Liver (tissue), 8 donors: ENCODE measurements at regions not wholly inside any gene's neighbourhood (a gene's known extent, or its start where the extent isn't known, plus 50 kb on each side); places are given as distances from the start of the nearest gene placed in this dataset.

ENCODE experiments used
- DNase-seq: peaks from one replicate; pipeline ENCODE4 v3.0.0-alpha.2; 2017; ENCODE audit warnings: low spot score
- H3K27ac ChIP-seq, 2 donors: one replicate each; pipeline ENCODE4 v1.7.0; 2013; ENCODE audit warnings: inconsistent platforms in 2 of 2, low read length in 2 of 2, control low read depth in 1 of 2, low read depth in 1 of 2, mild to moderate bottlenecking in 1 of 2
- H3K27me3 ChIP-seq, 4 donors: one replicate each; pipeline versions ENCODE4 v1.6.1 to v1.7.0; 2013; ENCODE audit warnings: low read length in 3 of 4, inconsistent platforms in 1 of 4, mild to moderate bottlenecking in 1 of 4, moderate library complexity in 1 of 4; ENCODE audit not compliant: control insufficient read depth in 4 of 4, insufficient read depth in 4 of 4
- H3K36me3 ChIP-seq, 4 donors: one replicate each; pipeline versions ENCODE4 v1.6.1 to v1.7.0; 2013; ENCODE audit warnings: low read length in 3 of 4, mild to moderate bottlenecking in 3 of 4, low read depth in 1 of 4, moderate library complexity in 1 of 4; ENCODE audit not compliant: control insufficient read depth in 4 of 4, insufficient read depth in 3 of 4
- H3K4me1 ChIP-seq, 4 donors: one replicate each; pipeline versions ENCODE4 v1.6.1 to v1.7.0; 2013; ENCODE audit warnings: low read length in 3 of 4, mild to moderate bottlenecking in 3 of 4, moderate library complexity in 1 of 4; ENCODE audit not compliant: control insufficient read depth in 4 of 4, insufficient read depth in 4 of 4
- H3K4me3 ChIP-seq, 3 donors: one replicate each; pipeline versions ENCODE4 v1.6.1 to v1.7.0; 2013; ENCODE audit warnings: low read length in 3 of 3, control low read depth in 1 of 3, low read depth in 1 of 3, mild to moderate bottlenecking in 1 of 3
- H3K9ac ChIP-seq, 2 donors: one replicate each; pipeline ENCODE4 v1.7.0; 2013; ENCODE audit warnings: low read length in 2 of 2, mild to moderate bottlenecking in 2 of 2, moderate library complexity in 2 of 2, control low read depth in 1 of 2, low read depth in 1 of 2
- H3K9me3 ChIP-seq, 4 donors: one replicate each; pipeline versions ENCODE4 v1.6.1 to v1.7.0; 2013; ENCODE audit warnings: low read length in 3 of 4; ENCODE audit not compliant: control insufficient read depth in 4 of 4
- ATF3 ChIP-seq: IDR thresholded peaks from 2 replicates; pipeline ENCODE4 v1.6.1; 2016; ENCODE audit warnings: antibody characterized with exemption
- EGR1 ChIP-seq, 2 donors: IDR thresholded peaks; 2 replicates each; pipeline ENCODE4 v1.6.1; 2016 to 2018; ENCODE audit warnings: antibody characterized with exemption in 2 of 2, low read depth in 2 of 2
- JUND ChIP-seq, 2 donors: IDR thresholded peaks; 2 replicates each; pipeline ENCODE4 v1.6.1; 2016; ENCODE audit warnings: antibody characterized with exemption in 2 of 2
- MAX ChIP-seq: IDR thresholded peaks from 2 replicates; pipeline ENCODE4 v1.6.1; 2016; ENCODE audit warnings: antibody characterized with exemption
- NR2F2 ChIP-seq: IDR thresholded peaks from 2 replicates; pipeline ENCODE4 v1.6.1; 2016; ENCODE audit warnings: antibody characterized with exemption
- RAD21 ChIP-seq, 2 donors: IDR thresholded peaks; 2 replicates each; pipeline ENCODE4 v1.6.1; 2016; ENCODE audit warnings: antibody characterized with exemption in 2 of 2, mild to moderate bottlenecking in 2 of 2
- REST ChIP-seq: IDR thresholded peaks from 2 replicates; pipeline ENCODE4 v1.6.1; 2016; ENCODE audit warnings: antibody characterized with exemption, mild to moderate bottlenecking
- RXRA ChIP-seq, 2 donors: IDR thresholded peaks; 2 replicates each; pipeline ENCODE4 v1.6.1; 2017 to 2018; ENCODE audit warnings: antibody characterized with exemption in 2 of 2, mild to moderate bottlenecking in 1 of 2
- SP1 ChIP-seq: IDR thresholded peaks from 2 replicates; pipeline ENCODE4 v1.6.1; 2018; ENCODE audit warnings: antibody characterized with exemption, mild to moderate bottlenecking
- TAF1 ChIP-seq: conservative IDR thresholded peaks from 2 replicates; pipeline ENCODE4 v1.6.1; 2016; ENCODE audit warnings: antibody characterized with exemption, mild to moderate bottlenecking
- whole genome bisulfite sequencing: extraction: QIAGEN DNeasy Blood & Tissue Kit; methylation state at CpG from one replicate; pipeline ENCODE4 v1.1.7; 2013; 5-methylcytosine and 5-hydroxymethylcytosine counted together
- TF ChIP-seq, protein P1 (sequence below): IDR thresholded peaks from 2 replicates; pipeline ENCODE4 v1.6.1; 2016; ENCODE audit warnings: antibody characterized with exemption
- TF ChIP-seq, protein P2 (sequence below): fragments of 150-350 bp; IDR thresholded peaks from 2 replicates; pipeline ENCODE4 v1.5.1; 2017; ENCODE audit warnings: improper control_type of control experiment, low read depth, low read length; ENCODE audit not compliant: missing input control
- donor health status: healthy.
- donor health status: healthy.
- donor health status: healthy.
- donor health status: healthy.
- donor health status: healthy.

DNA sequence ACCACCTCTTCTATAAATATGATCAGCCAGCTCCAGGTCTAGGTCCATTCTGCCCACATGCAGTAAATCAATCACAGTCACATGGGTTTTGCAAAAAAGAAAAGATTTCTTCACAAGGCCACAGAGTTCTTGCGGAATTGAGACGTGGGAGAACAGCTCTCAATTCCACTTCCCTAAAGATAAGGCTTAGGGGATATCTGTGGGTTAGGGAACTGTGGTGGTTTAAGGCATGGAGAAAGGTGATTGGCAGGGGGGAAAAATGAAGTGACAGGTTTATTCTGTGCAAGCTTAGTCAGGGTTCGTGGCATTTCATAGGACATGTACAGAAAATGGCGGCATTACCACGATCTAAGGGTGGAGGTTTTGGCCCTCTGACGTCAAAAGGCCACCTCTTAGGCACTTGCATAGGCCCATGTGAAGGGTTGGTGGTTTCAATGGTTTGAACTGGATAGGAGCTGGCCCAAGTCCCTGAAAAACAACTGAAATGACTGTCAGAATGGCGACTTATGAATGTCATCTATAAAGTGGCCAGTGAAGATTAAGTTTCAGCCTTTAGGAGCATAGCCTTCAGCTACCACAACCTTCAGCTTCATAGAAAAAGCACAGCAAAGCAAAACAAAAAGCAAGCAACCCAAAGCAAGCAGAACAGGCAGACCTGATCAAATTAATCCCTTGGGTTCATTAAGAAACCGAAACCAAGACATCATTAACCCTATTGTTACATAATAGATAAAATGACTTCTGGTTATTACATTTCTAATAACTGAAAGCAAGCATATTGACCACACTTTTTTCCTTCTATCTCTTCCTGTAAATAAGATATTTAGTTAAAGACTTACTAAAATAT, 289.8 kb upstream of the SFRP2 start (continued):
- TF ChIP-seq, protein P1, sequence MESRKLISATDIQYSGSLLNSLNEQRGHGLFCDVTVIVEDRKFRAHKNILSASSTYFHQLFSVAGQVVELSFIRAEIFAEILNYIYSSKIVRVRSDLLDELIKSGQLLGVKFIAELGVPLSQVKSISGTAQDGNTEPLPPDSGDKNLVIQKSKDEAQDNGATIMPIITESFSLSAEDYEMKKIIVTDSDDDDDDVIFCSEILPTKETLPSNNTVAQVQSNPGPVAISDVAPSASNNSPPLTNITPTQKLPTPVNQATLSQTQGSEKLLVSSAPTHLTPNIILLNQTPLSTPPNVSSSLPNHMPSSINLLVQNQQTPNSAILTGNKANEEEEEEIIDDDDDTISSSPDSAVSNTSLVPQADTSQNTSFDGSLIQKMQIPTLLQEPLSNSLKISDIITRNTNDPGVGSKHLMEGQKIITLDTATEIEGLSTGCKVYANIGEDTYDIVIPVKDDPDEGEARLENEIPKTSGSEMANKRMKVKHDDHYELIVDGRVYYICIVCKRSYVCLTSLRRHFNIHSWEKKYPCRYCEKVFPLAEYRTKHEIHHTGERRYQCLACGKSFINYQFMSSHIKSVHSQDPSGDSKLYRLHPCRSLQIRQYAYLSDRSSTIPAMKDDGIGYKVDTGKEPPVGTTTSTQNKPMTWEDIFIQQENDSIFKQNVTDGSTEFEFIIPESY, result no peak
- no peak for TF ChIP-seq MAX

DNA sequence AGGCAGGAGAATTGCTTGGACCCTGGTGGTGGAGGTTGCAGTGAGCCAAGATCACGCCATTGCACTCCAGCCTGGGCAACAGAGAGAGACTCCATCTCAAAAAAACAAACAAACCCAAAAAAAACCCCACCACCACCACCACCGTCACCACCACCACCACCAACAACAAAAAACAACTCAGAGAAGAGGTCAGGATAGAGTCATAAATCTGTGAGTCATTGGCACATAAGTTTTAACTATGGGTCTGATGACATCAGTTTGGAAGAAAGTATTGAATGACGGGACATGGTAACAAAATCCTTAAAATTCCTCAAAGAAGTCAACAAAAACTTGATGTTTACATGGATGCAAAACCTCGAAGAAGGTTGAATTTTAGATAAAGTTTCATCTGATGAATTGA, 288.0 kb upstream of the SFRP2 start:
- H3K27ac ChIP-seq, result no peak overlapping the region
- H3K9ac ChIP-seq, result no peak overlapping the region
- H3K27me3 ChIP-seq, result no peaks in the 10 kb centered on the region
- no peak overlapping the region for H3K4me3 ChIP-seq
- no peak for TF ChIP-seq ATF3
- no peak for TF ChIP-seq SP1
- TF ChIP-seq RXRA (IDR thresholded peaks at IDR 0.05), result no peak
- TF ChIP-seq JUND (IDR thresholded peaks at IDR 0.05), result no peak
- no peak for TF ChIP-seq RAD21 (IDR thresholded peaks at IDR 0.05)
- TF ChIP-seq, protein P2, sequence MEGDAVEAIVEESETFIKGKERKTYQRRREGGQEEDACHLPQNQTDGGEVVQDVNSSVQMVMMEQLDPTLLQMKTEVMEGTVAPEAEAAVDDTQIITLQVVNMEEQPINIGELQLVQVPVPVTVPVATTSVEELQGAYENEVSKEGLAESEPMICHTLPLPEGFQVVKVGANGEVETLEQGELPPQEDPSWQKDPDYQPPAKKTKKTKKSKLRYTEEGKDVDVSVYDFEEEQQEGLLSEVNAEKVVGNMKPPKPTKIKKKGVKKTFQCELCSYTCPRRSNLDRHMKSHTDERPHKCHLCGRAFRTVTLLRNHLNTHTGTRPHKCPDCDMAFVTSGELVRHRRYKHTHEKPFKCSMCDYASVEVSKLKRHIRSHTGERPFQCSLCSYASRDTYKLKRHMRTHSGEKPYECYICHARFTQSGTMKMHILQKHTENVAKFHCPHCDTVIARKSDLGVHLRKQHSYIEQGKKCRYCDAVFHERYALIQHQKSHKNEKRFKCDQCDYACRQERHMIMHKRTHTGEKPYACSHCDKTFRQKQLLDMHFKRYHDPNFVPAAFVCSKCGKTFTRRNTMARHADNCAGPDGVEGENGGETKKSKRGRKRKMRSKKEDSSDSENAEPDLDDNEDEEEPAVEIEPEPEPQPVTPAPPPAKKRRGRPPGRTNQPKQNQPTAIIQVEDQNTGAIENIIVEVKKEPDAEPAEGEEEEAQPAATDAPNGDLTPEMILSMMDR, result no peak
- WGBS, result 65% methylated on average over 4 of the region's 4 CpGs
- DNase-seq, result no peak
- no peaks in the 10 kb centered on the region for H3K36me3 ChIP-seq
- no peaks in the 10 kb centered on the region for H3K9me3 ChIP-seq
- H3K4me1 ChIP-seq, result peaks cover 0 to 4% (median 0%) of the 10 kb centered on the region in 4 donors

DNA sequence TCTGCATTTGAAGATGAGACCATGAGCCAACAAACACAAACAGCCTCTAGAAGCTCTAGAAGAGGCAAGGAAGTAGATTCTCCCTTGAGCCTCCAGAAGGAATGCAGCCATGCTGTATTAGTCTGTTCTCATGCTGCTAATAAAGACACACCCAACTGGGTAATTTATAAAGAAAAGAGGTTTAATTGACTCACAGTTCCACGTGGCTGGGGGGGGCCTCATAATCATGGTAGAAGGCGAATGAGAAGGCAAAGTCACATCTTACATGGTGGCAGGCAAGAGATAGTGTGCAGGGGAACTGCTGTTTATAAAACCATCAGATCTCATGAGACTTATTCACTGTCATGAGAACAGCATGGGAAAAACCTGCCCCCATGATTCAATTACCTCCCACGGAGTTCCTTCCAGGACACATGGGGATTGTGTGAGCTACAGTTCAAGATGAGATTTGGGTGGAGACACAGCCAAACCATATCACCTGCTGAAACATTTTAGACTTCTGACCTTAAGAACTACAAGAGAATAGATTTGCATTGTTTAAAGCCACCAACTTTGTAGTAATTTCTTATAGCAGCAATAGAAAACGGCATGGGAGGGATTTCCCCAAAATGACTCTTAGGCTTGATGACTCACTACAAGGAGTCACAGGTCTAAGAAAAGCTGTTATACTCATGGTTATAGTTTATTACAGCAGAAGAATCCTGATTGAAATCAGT, 284.4 kb upstream of the SFRP2 start:
- Histone ChIP-seq H3K9ac (no peak overlapping the region), H3K4me1 (no peaks in the 10 kb centered on the region), H3K36me3 (no peaks in the 10 kb centered on the region), H3K27ac (no peak overlapping the region), H3K27me3 (no peaks in the 10 kb centered on the region), H3K4me3 (no peak overlapping the region), H3K9me3 (no peaks in the 10 kb centered on the region)
- no peak for DNase-seq
- WGBS, result 66% methylated on average over 4 of the region's 4 CpGs
- TF ChIP-seq EGR1 (IDR thresholded peaks at IDR 0.05; ENCODE audit: low read depth in 2 of 2), result no peak

- no peak for DNase-seq
- no peak for TF ChIP-seq NR2F2
- TF ChIP-seq, protein P2, result no peak
- TF ChIP-seq EGR1 (IDR thresholded peaks at IDR 0.05; ENCODE audit: low read depth in 2 of 2), result no peak
- TF ChIP-seq TAF1, result no peak
- no peak for TF ChIP-seq RAD21 (IDR thresholded peaks at IDR 0.05)
- no peak for TF ChIP-seq ATF3
- no peak for TF ChIP-seq RXRA (IDR thresholded peaks at IDR 0.05)
- no peak for TF ChIP-seq REST
- no peak overlapping the region for H3K4me3 ChIP-seq
- no peak overlapping the region for H3K9ac ChIP-seq
- no peaks in the 10 kb centered on the region for H3K4me1 ChIP-seq
- no peak overlapping the region for H3K27ac ChIP-seq
- H3K36me3 ChIP-seq, result no peaks in the 10 kb centered on the region
- peaks cover 0 to 16% (median 0%) of the 10 kb centered on the region in 4 donors for H3K9me3 ChIP-seq
- no peaks in the 10 kb centered on the region for H3K27me3 ChIP-seq
These were observed 278.9 kb upstream of the SFRP2 start for GRCh38 chr4:154067786-154068185.
